K562 (cell line): ENCODE measurements at regions not wholly inside any gene's neighbourhood (a gene's known extent, or its start where the extent isn't known, plus 50 kb on each side); places are given as distances from the start of the nearest gene placed in this dataset.

Source experiments
- BACH1 ChIP-seq: fragments of 200-800 bp; sonication (Bioruptor generic); IDR thresholded peaks from 2 replicates; pipeline ENCODE4 v1.6.1; 2016; ENCODE audit warnings: missing genetic modification characterization, missing compliant biosample characterization
- CXXC5 ChIP-seq: fragments of 250-450 bp; sonication (Bioruptor Pico); IDR thresholded peaks from 2 replicates; pipeline ENCODE4 v1.8.0; 2022; ENCODE audit warnings: inconsistent platforms, mild to moderate bottlenecking, moderate library complexity
- HDAC3 ChIP-seq: fragments of 450-650 bp; IDR thresholded peaks from 2 replicates; pipeline ENCODE4 v1.6.1; 2018; ENCODE audit warnings: borderline replicate concordance, mild to moderate bottlenecking, moderate library complexity; ENCODE audit not compliant: partially characterized antibody
- JUN ChIP-seq, 2 experiments: sonication (generic) in 1 of 2; formaldehyde crosslinking in 1 of 2; IDR thresholded peaks; 2 replicates each; pipeline versions ENCODE4 v1.6.1 to v1.8.0; 2012 to 2022; ENCODE audit warnings: borderline replicate concordance in 2 of 2, mild to moderate bottlenecking in 2 of 2, improper control_type of control experiment in 1 of 2, low read depth in 1 of 2, low read length in 1 of 2, missing genetic modification reagents in 1 of 2
- KDM2B ChIP-seq: fragments of 250-450 bp; sonication (Bioruptor Pico); IDR thresholded peaks from 2 replicates; pipeline ENCODE4 v1.8.0; 2021; ENCODE audit warnings: mild to moderate bottlenecking, moderate library complexity
- NCOA4 ChIP-seq: fragments of 450-650 bp; IDR thresholded peaks from 2 replicates; pipeline ENCODE4 v1.6.1; 2018; ENCODE audit warnings: mild to moderate bottlenecking; ENCODE audit not compliant: partially characterized antibody
- NR2C2 ChIP-seq, 2 experiments: fragments of 200-800 bp in 1 of 2; sonication (Bioruptor generic) in 1 of 2; sonication (generic) in 1 of 2; formaldehyde crosslinking in 1 of 2; IDR thresholded peaks; 2 replicates each; pipeline versions ENCODE4 v1.6.1 to v1.8.0; 2016 to 2022; ENCODE audit warnings: mild to moderate bottlenecking in 1 of 2, missing compliant biosample characterization in 1 of 2, missing genetic modification characterization in 1 of 2, missing genetic modification reagents in 1 of 2
- PHF21A ChIP-seq: fragments of 450-650 bp; IDR thresholded peaks from 2 replicates; pipeline ENCODE4 v1.6.1; 2017; ENCODE audit warnings: low read depth, borderline replicate concordance
- SREBF2 ChIP-seq: sonication (generic); formaldehyde crosslinking; IDR thresholded peaks from 2 replicates; pipeline ENCODE4 v1.4.0; 2020; ENCODE audit warnings: mild to moderate bottlenecking, missing genetic modification reagents
- TRIM24 ChIP-seq, 2 experiments: fragments of 450-650 bp; IDR thresholded peaks; 2 replicates each; pipeline ENCODE4 v1.6.1; 2016
- ZNF134 ChIP-seq: fragments of 250-450 bp; sonication (Bioruptor Pico); conservative IDR thresholded peaks from 2 replicates; pipeline ENCODE4 v1.4.0; 2020
- ZNF24 ChIP-seq: fragments of 450-650 bp; IDR thresholded peaks from 2 replicates; pipeline ENCODE4 v1.6.1; 2016
- TF ChIP-seq, protein P1 (sequence below): fragments of 450-650 bp; formaldehyde crosslinking; IDR thresholded peaks from 2 replicates; pipeline ENCODE4 v1.4.0; 2022; ENCODE audit warnings: missing genetic modification characterization
- TF ChIP-seq, protein P2 (sequence below), 2 experiments: fragments of 450-650 bp; IDR thresholded peaks; 2 replicates each; pipeline ENCODE4 v1.6.1; 2018; ENCODE audit warnings: mild to moderate bottlenecking in 2 of 2, low read depth in 1 of 2; ENCODE audit not compliant: partially characterized antibody in 2 of 2
- TF ChIP-seq, protein P3 (sequence below): sonication (generic); formaldehyde crosslinking; IDR thresholded peaks from 2 replicates; pipeline ENCODE4 v1.8.1; 2023; ENCODE audit warnings: mild to moderate bottlenecking, missing genetic modification reagents
- TF ChIP-seq, protein P4 (sequence below), 2 experiments: IDR thresholded peaks; 2 replicates each; pipeline ENCODE4 v1.6.1; 2011; ENCODE audit warnings: borderline replicate concordance in 1 of 2, control low read depth in 1 of 2, low read depth in 1 of 2, low read length in 1 of 2, mild to moderate bottlenecking in 1 of 2, mixed read lengths in 1 of 2, moderate library complexity in 1 of 2; ENCODE audit not compliant: insufficient read depth in 1 of 2, insufficient read length in 1 of 2, poor library complexity in 1 of 2, severe bottlenecking in 1 of 2; ENCODE audit errors: extremely low read depth in 1 of 2

DNA sequence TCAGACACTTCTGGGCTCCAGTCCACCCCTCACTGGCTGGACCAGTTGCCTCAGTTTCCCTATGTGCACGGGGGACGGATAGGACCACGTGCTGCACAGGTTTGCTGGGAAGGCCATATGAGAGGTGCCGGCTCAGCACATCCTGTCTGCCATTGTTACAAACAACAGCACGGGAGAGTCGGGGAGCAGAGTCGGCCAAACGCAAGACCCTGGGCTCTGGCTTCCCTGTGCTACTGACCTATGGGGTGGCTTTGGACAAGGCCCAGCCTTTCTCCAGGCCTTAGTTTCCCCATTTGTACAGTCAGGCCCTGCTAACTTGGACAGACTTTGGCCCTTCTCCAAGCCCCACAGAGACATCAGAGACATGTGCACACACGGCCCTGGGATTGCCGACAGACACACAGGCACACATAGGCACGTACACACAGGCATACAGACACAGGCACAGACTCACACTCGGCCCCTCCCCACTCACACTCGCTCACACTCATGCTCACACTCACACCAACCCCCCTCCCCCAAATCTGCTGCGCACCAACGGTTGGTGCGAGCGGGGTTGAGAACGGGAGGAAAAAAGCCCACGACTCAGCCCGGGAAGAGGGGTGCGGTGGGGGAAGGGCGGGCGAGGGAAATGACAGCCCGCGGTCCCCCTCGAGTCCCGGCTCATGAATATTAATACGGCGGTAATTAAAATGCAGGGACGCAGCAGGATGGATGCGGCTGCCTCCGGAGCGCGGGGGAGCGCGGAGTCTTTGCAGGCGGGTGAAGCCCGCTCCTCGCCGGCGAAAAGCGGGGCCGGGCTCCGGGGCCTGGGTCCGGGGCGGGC lies 133.0 kb downstream of the C9orf50 start (continued):
- 0 out of 2 replicates have a peak, but pooled peaks have one; percentile 36 for TF ChIP-seq NR2C2 (CRISPR knock-in tag; IDR thresholded peaks at IDR 0.05)
- TF ChIP-seq NR2C2 (tag; IDR thresholded peaks at IDR 0.05), result no peak
- TF ChIP-seq KDM2B (CRISPR knock-in tag), result no peak
- no peak for TF ChIP-seq PHF21A
- peak in 1 of 2 experiments; percentile 33; a peak in 1 of 4 replicates for TF ChIP-seq TRIM24 (IDR thresholded peaks at IDR 0.05)
- TF ChIP-seq, protein P1, sequence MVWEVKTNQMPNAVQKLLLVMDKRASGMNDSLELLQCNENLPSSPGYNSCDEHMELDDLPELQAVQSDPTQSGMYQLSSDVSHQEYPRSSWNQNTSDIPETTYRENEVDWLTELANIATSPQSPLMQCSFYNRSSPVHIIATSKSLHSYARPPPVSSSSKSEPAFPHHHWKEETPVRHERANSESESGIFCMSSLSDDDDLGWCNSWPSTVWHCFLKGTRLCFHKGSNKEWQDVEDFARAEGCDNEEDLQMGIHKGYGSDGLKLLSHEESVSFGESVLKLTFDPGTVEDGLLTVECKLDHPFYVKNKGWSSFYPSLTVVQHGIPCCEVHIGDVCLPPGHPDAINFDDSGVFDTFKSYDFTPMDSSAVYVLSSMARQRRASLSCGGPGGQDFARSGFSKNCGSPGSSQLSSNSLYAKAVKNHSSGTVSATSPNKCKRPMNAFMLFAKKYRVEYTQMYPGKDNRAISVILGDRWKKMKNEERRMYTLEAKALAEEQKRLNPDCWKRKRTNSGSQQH (CRISPR knock-in tag), result peak; percentile 94
- TF ChIP-seq, protein P2, sequence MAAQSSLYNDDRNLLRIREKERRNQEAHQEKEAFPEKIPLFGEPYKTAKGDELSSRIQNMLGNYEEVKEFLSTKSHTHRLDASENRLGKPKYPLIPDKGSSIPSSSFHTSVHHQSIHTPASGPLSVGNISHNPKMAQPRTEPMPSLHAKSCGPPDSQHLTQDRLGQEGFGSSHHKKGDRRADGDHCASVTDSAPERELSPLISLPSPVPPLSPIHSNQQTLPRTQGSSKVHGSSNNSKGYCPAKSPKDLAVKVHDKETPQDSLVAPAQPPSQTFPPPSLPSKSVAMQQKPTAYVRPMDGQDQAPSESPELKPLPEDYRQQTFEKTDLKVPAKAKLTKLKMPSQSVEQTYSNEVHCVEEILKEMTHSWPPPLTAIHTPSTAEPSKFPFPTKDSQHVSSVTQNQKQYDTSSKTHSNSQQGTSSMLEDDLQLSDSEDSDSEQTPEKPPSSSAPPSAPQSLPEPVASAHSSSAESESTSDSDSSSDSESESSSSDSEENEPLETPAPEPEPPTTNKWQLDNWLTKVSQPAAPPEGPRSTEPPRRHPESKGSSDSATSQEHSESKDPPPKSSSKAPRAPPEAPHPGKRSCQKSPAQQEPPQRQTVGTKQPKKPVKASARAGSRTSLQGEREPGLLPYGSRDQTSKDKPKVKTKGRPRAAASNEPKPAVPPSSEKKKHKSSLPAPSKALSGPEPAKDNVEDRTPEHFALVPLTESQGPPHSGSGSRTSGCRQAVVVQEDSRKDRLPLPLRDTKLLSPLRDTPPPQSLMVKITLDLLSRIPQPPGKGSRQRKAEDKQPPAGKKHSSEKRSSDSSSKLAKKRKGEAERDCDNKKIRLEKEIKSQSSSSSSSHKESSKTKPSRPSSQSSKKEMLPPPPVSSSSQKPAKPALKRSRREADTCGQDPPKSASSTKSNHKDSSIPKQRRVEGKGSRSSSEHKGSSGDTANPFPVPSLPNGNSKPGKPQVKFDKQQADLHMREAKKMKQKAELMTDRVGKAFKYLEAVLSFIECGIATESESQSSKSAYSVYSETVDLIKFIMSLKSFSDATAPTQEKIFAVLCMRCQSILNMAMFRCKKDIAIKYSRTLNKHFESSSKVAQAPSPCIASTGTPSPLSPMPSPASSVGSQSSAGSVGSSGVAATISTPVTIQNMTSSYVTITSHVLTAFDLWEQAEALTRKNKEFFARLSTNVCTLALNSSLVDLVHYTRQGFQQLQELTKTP (IDR thresholded peaks at IDR 0.05; ENCODE audit: low read depth in 1 of 2, partially characterized antibody in 2 of 2), result peak; percentile 21 to 45
- no peak for TF ChIP-seq HDAC3
- no peak for TF ChIP-seq NCOA4
- TF ChIP-seq SREBF2 (CRISPR knock-in tag), result no peak
- TF ChIP-seq JUN (IDR thresholded peaks at IDR 0.05; ENCODE audit: borderline replicate concordance, low read depth, low read length), result no peak
- TF ChIP-seq JUN (CRISPR knock-in tag; IDR thresholded peaks at IDR 0.05; ENCODE audit: borderline replicate concordance), result no peak
- TF ChIP-seq ZNF134 (CRISPR knock-in tag), result 0 out of 2 replicates have a peak, but pooled peaks have one; percentile 14
- TF ChIP-seq BACH1 (tag), result peak; percentile 78
- TF ChIP-seq, protein P3, sequence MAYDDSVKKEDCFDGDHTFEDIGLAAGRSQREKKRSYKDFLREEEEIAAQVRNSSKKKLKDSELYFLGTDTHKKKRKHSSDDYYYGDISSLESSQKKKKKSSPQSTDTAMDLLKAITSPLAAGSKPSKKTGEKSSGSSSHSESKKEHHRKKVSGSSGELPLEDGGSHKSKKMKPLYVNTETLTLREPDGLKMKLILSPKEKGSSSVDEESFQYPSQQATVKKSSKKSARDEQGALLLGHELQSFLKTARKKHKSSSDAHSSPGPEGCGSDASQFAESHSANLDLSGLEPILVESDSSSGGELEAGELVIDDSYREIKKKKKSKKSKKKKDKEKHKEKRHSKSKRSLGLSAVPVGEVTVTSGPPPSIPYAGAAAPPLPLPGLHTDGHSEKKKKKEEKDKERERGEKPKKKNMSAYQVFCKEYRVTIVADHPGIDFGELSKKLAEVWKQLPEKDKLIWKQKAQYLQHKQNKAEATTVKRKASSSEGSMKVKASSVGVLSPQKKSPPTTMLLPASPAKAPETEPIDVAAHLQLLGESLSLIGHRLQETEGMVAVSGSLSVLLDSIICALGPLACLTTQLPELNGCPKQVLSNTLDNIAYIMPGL (CRISPR knock-in tag), result no peak
- TF ChIP-seq, protein P4, sequence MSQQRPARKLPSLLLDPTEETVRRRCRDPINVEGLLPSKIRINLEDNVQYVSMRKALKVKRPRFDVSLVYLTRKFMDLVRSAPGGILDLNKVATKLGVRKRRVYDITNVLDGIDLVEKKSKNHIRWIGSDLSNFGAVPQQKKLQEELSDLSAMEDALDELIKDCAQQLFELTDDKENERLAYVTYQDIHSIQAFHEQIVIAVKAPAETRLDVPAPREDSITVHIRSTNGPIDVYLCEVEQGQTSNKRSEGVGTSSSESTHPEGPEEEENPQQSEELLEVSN (IDR thresholded peaks at IDR 0.05; ENCODE audit: borderline replicate concordance in 1 of 2, extremely low read depth in 1 of 2, insufficient read depth in 1 of 2, insufficient read length in 1 of 2, low read depth in 1 of 2, low read length in 1 of 2, poor library complexity in 1 of 2, severe bottlenecking in 1 of 2), result no peak
- TF ChIP-seq ZNF24, result no peak
- TF ChIP-seq CXXC5 (CRISPR knock-in tag), result peak; percentile 32; the same call in 1 of the 2 replicates
